A549 (cell line): ENCODE measurements at regions not wholly inside any gene's neighbourhood (a gene's known extent, or its start where the extent isn't known, plus 50 kb on each side); places are given as distances from the start of the nearest gene placed in this dataset.

Experiments used
- ATAC-seq, 2 experiments: fragments of 200-7000 bp in 1 of 2; fragments of >200 bp in 1 of 2; cut with Nextera tagmentation in 1 of 2; cut with Tn5 transposase in 1 of 2; 3 replicates each; pipeline versions ENCODE4 v1.8.0 to v1.9.1; 2018 to 2020; ENCODE audit warnings: mild to moderate bottlenecking in 1 of 2, moderate library complexity in 1 of 2
- CTCF ChIA-PET: fragments of 300-600 bp; sonication (Branson Sonifier 250); formaldehyde crosslinking; extraction: SDS; loops from one replicate; lab custom pipeline; 2021; ENCODE audit warnings: antibody characterized with exemption, inconsistent platforms; lab: Yijun Ruan, JAX
- POLR2A ChIA-PET: fragments of 350-600 bp; formaldehyde crosslinking; extraction: SDS; loops from one replicate; lab custom pipeline; 2021; ENCODE audit warnings: antibody characterized with exemption, inconsistent platforms; lab: Yijun Ruan, JAX
- DNase-seq, 2 experiments: peaks; one replicate each; pipeline versions ENCODE4 v3.0.0 to v3.0.0-alpha.2; 2011 to 2016; ENCODE audit warnings: low read depth in 1 of 2, low spot score in 1 of 2
- FAIRE-seq: peaks from 2 replicates; lab custom pipeline; 2011; peaks lifted over from hg19 to GRCh38; lab: Jason Lieb, UNC
- H3K27ac ChIP-seq, 2 experiments: fragments of >200 bp; sonication (Bioruptor Twin); formaldehyde crosslinking; 3 replicates each; pipeline ENCODE4 v1.5.1; 2016 to 2017
- H3K4me1 ChIP-seq: fragments of >200 bp; sonication (Bioruptor Twin); formaldehyde crosslinking; 3 replicates; pipeline ENCODE4 v1.6.1; 2016
- H3K4me2 ChIP-seq: fragments of >200 bp; sonication (Bioruptor Twin); formaldehyde crosslinking; 3 replicates; pipeline ENCODE4 v1.6.1; 2016
- H3K4me3 ChIP-seq: fragments of >200 bp; sonication (Bioruptor Twin); formaldehyde crosslinking; 3 replicates; pipeline ENCODE4 v1.5.1; 2016
- H3K9me3 ChIP-seq: fragments of >200 bp; sonication (Bioruptor Twin); formaldehyde crosslinking; 3 replicates; pipeline ENCODE4 v1.6.1; 2016
- ATOH8 ChIP-seq: fragments of 250-450 bp; sonication (Bioruptor Pico); IDR thresholded peaks from 2 replicates; pipeline ENCODE4 v1.5.0; 2020; ENCODE audit warnings: low read depth, mild to moderate bottlenecking, moderate library complexity
- CBX2 ChIP-seq: fragments of 200-600 bp; sonication (generic); IDR thresholded peaks from 2 replicates; pipeline ENCODE4 v1.6.1; 2016; ENCODE audit warnings: low read depth, mild to moderate bottlenecking, borderline replicate concordance
- CBX8 ChIP-seq: fragments of 200-600 bp; sonication (generic); IDR thresholded peaks from 2 replicates; pipeline ENCODE4 v1.6.1; 2016
- CEBPB ChIP-seq, 2 experiments: fragments of >200 bp in 1 of 2; sonication (Bioruptor Twin) in 1 of 2; formaldehyde crosslinking in 1 of 2; IDR thresholded peaks; 2 replicates each; pipeline ENCODE4 v1.6.1; 2012 to 2016
- E2F6 ChIP-seq: IDR thresholded peaks from 2 replicates; pipeline ENCODE4 v1.6.1; 2012; ENCODE audit warnings: low read depth, borderline replicate concordance
- EHF ChIP-seq: fragments of 250-450 bp; sonication (Bioruptor Pico); IDR thresholded peaks from 2 replicates; pipeline ENCODE4 v1.5.0; 2020; ENCODE audit warnings: mild to moderate bottlenecking
- FOXS1 ChIP-seq: fragments of 250-450 bp; sonication (Bioruptor Pico); IDR thresholded peaks from 2 replicates; pipeline ENCODE4 v1.5.0; 2020; ENCODE audit warnings: mild to moderate bottlenecking, moderate library complexity
- GATA3 ChIP-seq: IDR thresholded peaks from 2 replicates; pipeline ENCODE4 v1.6.1; 2012; ENCODE audit warnings: borderline replicate concordance
- HMGXB4 ChIP-seq: fragments of 250-450 bp; sonication (Bioruptor Pico); IDR thresholded peaks from 2 replicates; pipeline ENCODE4 v1.5.0; 2021; ENCODE audit warnings: mild to moderate bottlenecking, moderate library complexity, borderline replicate concordance
- HOXA7 ChIP-seq: fragments of 250-450 bp; sonication (Bioruptor Pico); IDR thresholded peaks from 2 replicates; pipeline ENCODE4 v1.5.0; 2020; ENCODE audit warnings: mild to moderate bottlenecking, moderate library complexity
- HOXB13 ChIP-seq: fragments of 250-450 bp; sonication (Bioruptor Pico); IDR thresholded peaks from 2 replicates; pipeline ENCODE4 v1.5.0; 2020; ENCODE audit warnings: low read depth, mild to moderate bottlenecking, moderate library complexity
- JUN ChIP-seq, 2 experiments: fragments of >200 bp; sonication (Bioruptor Twin); formaldehyde crosslinking; IDR thresholded peaks; 2 replicates in 1 of 2; 3 replicates in 1 of 2; pipeline ENCODE4 v1.6.1; 2016 to 2017
- MAFK ChIP-seq: fragments of 450-650 bp; IDR thresholded peaks from 2 replicates; pipeline ENCODE4 v1.6.1; 2014; ENCODE audit not compliant: partially characterized antibody
- MAZ ChIP-seq: fragments of 150-350 bp; IDR thresholded peaks from 2 replicates; pipeline ENCODE4 v1.6.1; 2014; ENCODE audit warnings: antibody characterized with exemption, low read depth, low read length, borderline replicate concordance
- NR3C1 ChIP-seq: fragments of >200 bp; sonication (Bioruptor Twin); formaldehyde crosslinking; IDR thresholded peaks from 3 replicates; pipeline ENCODE4 v1.6.1; 2017
- RARB ChIP-seq: fragments of 250-450 bp; sonication (Bioruptor Pico); IDR thresholded peaks from 2 replicates; pipeline ENCODE4 v1.8.0; 2021; ENCODE audit warnings: mild to moderate bottlenecking, moderate library complexity
- RCOR1 ChIP-seq: fragments of 150-350 bp; IDR thresholded peaks from 2 replicates; pipeline ENCODE4 v1.6.1; 2014; ENCODE audit warnings: antibody characterized with exemption, low read length, low read depth
- RFX5 ChIP-seq: fragments of 450-650 bp; IDR thresholded peaks from 2 replicates; pipeline ENCODE4 v1.7.1; 2014; ENCODE audit warnings: antibody characterized with exemption, mild to moderate bottlenecking, moderate library complexity
- SREBF2 ChIP-seq: fragments of 450-650 bp; IDR thresholded peaks from 2 replicates; pipeline ENCODE4 v1.6.1; 2014; ENCODE audit warnings: mild to moderate bottlenecking, moderate library complexity
- TFCP2L1 ChIP-seq: fragments of 250-450 bp; sonication (Bioruptor Pico); IDR thresholded peaks from 2 replicates; pipeline ENCODE4 v1.5.0; 2021; ENCODE audit warnings: mild to moderate bottlenecking
- TP53 ChIP-seq: fragments of 250-450 bp; sonication (Bioruptor Pico); IDR thresholded peaks from 2 replicates; pipeline ENCODE4 v1.5.0; 2021; ENCODE audit warnings: mild to moderate bottlenecking, moderate library complexity
- USF2 ChIP-seq: fragments of 450-650 bp; IDR thresholded peaks from 2 replicates; pipeline ENCODE4 v1.6.1; 2014; ENCODE audit warnings: antibody characterized with exemption
- ZFP36 ChIP-seq: fragments of 450-650 bp; IDR thresholded peaks from 2 replicates; pipeline ENCODE4 v1.6.1; 2014; ENCODE audit warnings: borderline replicate concordance; ENCODE audit not compliant: partially characterized antibody
- ZNF302 ChIP-seq: fragments of 250-450 bp; sonication (Bioruptor Pico); IDR thresholded peaks from 2 replicates; pipeline ENCODE4 v1.9.0; 2021; ENCODE audit warnings: inconsistent platforms, mild to moderate bottlenecking, moderate library complexity
- WGBS: methylation state at CpG from one replicate; pipeline ENCODE4 v1.1.6; 2017; ENCODE audit errors: missing lambda C conversion rate; 5-methylcytosine and 5-hydroxymethylcytosine counted together

GRCh38 chr6:140372064-140372463 is 997.6 kb upstream of the CITED2 start:
- FAIRE-seq = no peak
- POLR2A ChIA-PET = no interaction called here
- no peak for ATAC-seq

GRCh38 chr6:140370976-140371870 is 996.8 kb upstream of the CITED2 start:
- 59% methylated on average over 2 of the region's 2 CpGs for WGBS
- Histone ChIP-seq H3K4me1 (no peaks in the 10 kb centered on the region), H3K4me2 (no peak overlapping the region), H3K4me3 (no peak overlapping the region), H3K27ac (no peak overlapping the region), H3K9me3 (no peaks in the 10 kb centered on the region)
- POLR2A ChIA-PET = no interaction called here
- no peak for DNase-seq
- TF ChIP-seq MAFK (peak; percentile 15), GATA3 (no peak)
- CTCF ChIA-PET = interaction anchor here (0.6 kb wide), 1 partner anchor 1044 kb away, joined by 3 read pairs; no protein-coding TSS in a partner anchor
- FAIRE-seq = no peak
- no peak for ATAC-seq

More at GRCh38 chr6:140372064-140372463, 997.6 kb upstream of the CITED2 start:
- no peaks in the 10 kb centered on the region for H3K4me1 ChIP-seq
- no peaks in the 10 kb centered on the region for H3K9me3 ChIP-seq
- TF ChIP-seq CEBPB (IDR thresholded peaks at IDR 0.05) (no peak), ATOH8 (CRISPR knock-in tag) (no peak), JUN (IDR thresholded peaks at IDR 0.05) (no peak), RARB (no peak), FOXS1 (CRISPR knock-in tag) (no peak), HOXA7 (CRISPR knock-in tag) (no peak), ZFP36 (no peak), RFX5 (no peak), EHF (CRISPR knock-in tag) (no peak), CBX2 (no peak), SREBF2 (no peak), MAZ (no peak)
- H3K4me3 ChIP-seq = no peak overlapping the region
- H3K4me2 ChIP-seq = no peak overlapping the region
- no peak for DNase-seq
- CTCF ChIA-PET = no interaction called here
- H3K27ac ChIP-seq = no peak overlapping the region
- WGBS = 80% methylated on average over 4 of the region's 4 CpGs

- no peak for DNase-seq
- POLR2A ChIA-PET = no interaction called here
Measured at GRCh38 chr6:140370441-140370840, 996.0 kb upstream of the CITED2 start.

More at GRCh38 chr6:140370441-140370840, 996.0 kb upstream of the CITED2 start:
- CTCF ChIA-PET = no interaction called here
- H3K9me3 ChIP-seq = no peaks in the 10 kb centered on the region
- no peak overlapping the region for H3K27ac ChIP-seq
- FAIRE-seq = no peak
- no peak for ATAC-seq
- no peak overlapping the region for H3K4me2 ChIP-seq
- no peak for TF ChIP-seq MAFK
- TF ChIP-seq TFCP2L1 (CRISPR knock-in tag) = no peak
- TF ChIP-seq CBX2 = no peak
- no peak for TF ChIP-seq CEBPB (IDR thresholded peaks at IDR 0.05)
- TF ChIP-seq RARB = no peak
- TF ChIP-seq TP53 (CRISPR knock-in tag) = no peak
- TF ChIP-seq ZNF302 = no peak
- TF ChIP-seq E2F6 = no peak
- no peak for TF ChIP-seq HOXB13 (CRISPR knock-in tag)
- no peak for TF ChIP-seq RCOR1
- TF ChIP-seq USF2 = no peak
- TF ChIP-seq CBX8 = no peak
- TF ChIP-seq HMGXB4 = no peak
- no peak for TF ChIP-seq RFX5
- no peak for TF ChIP-seq NR3C1
- 34% methylated on average over 1 of the region's 1 CpG for WGBS
- no peak overlapping the region for H3K4me3 ChIP-seq
- no peaks in the 10 kb centered on the region for H3K4me1 ChIP-seq
